ENCODE measurements at regions not wholly inside any gene's neighbourhood (a gene's known extent, or its start where the extent isn't known, plus 50 kb on each side); places are given as distances from the start of the nearest gene placed in this dataset.

DNA sequence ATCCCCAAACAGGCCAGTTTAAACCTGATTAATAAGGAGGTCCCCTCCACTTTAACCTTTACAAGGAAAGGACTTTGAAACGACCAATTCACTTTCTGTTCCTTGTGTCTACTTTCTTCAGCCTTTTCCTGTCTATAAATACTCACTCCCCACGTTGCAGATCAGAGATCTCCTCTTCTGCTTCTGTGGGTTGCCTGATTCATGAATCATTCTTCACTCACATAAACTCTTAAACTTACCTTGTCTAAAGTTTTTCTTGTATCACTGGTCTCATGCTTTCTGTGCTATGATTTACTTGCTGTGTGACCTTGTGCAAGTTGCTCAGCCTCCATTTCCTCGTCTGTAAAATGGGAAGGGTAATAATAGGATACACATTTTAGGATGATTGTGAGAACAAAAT lies 236.1 kb downstream of the QDPR start:
- H3K9ac ChIP-seq (ENCODE audit: low read length) = no peak overlapping the region
- no peak overlapping the region for H3K4me3 ChIP-seq (ENCODE audit: low read depth in 1 of 2, low read length in 2 of 2)
- H3K9me3 ChIP-seq (ENCODE audit: low read length) = no peaks in the 10 kb centered on the region

GRCh38 chr4:17273047-17273446 lies 238.8 kb downstream of the QDPR start:
- Histone ChIP-seq H3K9ac (ENCODE audit: low read length) (no peak overlapping the region), H3K4me1 (ENCODE audit: insufficient read depth, low read length) (peaks cover 5% of the 10 kb centered on the region), H3K9me3 (ENCODE audit: low read length) (no peaks in the 10 kb centered on the region), H3K27me3 (ENCODE audit: control insufficient read depth in 1 of 2, insufficient read depth in 2 of 2, low read length in 2 of 2) (no peaks in the 10 kb centered on the region), H3K36me3 (ENCODE audit: insufficient read depth, low read length) (no peaks in the 10 kb centered on the region), H3K27ac (ENCODE audit: low read depth, low read length) (no peak overlapping the region), H3K4me3 (ENCODE audit: low read depth in 1 of 2, low read length in 2 of 2) (no peak overlapping the region)

More for the DNA sequence above, 236.1 kb downstream of the QDPR start:
- Histone ChIP-seq H3K36me3 (ENCODE audit: insufficient read depth, low read length) (no peaks in the 10 kb centered on the region), H3K4me1 (ENCODE audit: insufficient read depth, low read length) (peaks cover 5% of the 10 kb centered on the region), H3K27me3 (ENCODE audit: control insufficient read depth in 1 of 2, insufficient read depth in 2 of 2, low read length in 2 of 2) (no peaks in the 10 kb centered on the region), H3K27ac (ENCODE audit: low read depth, low read length) (no peak overlapping the region)

- H3K4me1 ChIP-seq (ENCODE audit: insufficient read depth, low read length) = peaks cover 5% of the 10 kb centered on the region
- H3K9me3 ChIP-seq (ENCODE audit: low read length) = no peaks in the 10 kb centered on the region
- H3K27ac ChIP-seq (ENCODE audit: low read depth, low read length) = no peak overlapping the region
- H3K4me3 ChIP-seq (ENCODE audit: low read depth in 1 of 2, low read length in 2 of 2) = no peak overlapping the region
- no peak overlapping the region for H3K9ac ChIP-seq (ENCODE audit: low read length)
- H3K27me3 ChIP-seq (ENCODE audit: control insufficient read depth in 1 of 2, insufficient read depth in 2 of 2, low read length in 2 of 2) = no peaks in the 10 kb centered on the region
- H3K36me3 ChIP-seq (ENCODE audit: insufficient read depth, low read length) = no peaks in the 10 kb centered on the region
Measured at GRCh38 chr4:17272154-17272553, 239.7 kb downstream of the QDPR start.

DNA sequence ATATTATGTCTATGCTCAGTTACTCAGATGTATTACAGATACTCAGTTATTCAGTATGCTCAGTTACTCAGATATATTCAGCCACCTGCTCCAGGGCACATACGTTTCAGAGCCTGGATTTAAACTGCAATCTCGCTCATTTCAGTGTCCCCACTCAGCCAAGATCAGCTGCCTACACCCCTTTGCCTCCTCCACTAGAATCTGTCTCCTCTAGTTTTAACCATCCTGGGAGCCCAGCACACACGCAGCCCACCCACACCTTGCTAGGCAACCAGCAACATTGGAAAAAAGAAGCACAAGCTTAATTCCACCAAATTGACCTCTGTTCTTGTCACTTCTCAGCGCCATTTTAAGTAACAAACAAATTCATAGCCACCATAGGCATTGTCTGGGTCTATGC lies 246.2 kb downstream of the QDPR start:
- Histone ChIP-seq H3K27me3 (ENCODE audit: control insufficient read depth in 1 of 2, insufficient read depth in 2 of 2, low read length in 2 of 2) (no peaks in the 10 kb centered on the region), H3K36me3 (ENCODE audit: insufficient read depth, low read length) (no peaks in the 10 kb centered on the region), H3K9ac (ENCODE audit: low read length) (no peak overlapping the region), H3K27ac (ENCODE audit: low read depth, low read length) (no peak overlapping the region), H3K4me1 (ENCODE audit: insufficient read depth, low read length) (no peaks in the 10 kb centered on the region), H3K9me3 (ENCODE audit: low read length) (no peaks in the 10 kb centered on the region), H3K4me3 (ENCODE audit: low read depth in 1 of 2, low read length in 2 of 2) (no peak overlapping the region)

- no peaks in the 10 kb centered on the region for H3K36me3 ChIP-seq (ENCODE audit: insufficient read depth, low read length)
- no peaks in the 10 kb centered on the region for H3K27me3 ChIP-seq (ENCODE audit: control insufficient read depth in 1 of 2, insufficient read depth in 2 of 2, low read length in 2 of 2)
- no peaks in the 10 kb centered on the region for H3K9me3 ChIP-seq (ENCODE audit: low read length)
- no peak overlapping the region for H3K9ac ChIP-seq (ENCODE audit: low read length)
- H3K27ac ChIP-seq (ENCODE audit: low read depth, low read length) = no peak overlapping the region
- H3K4me3 ChIP-seq (ENCODE audit: low read depth in 1 of 2, low read length in 2 of 2) = no peak overlapping the region
- H3K4me1 ChIP-seq (ENCODE audit: insufficient read depth, low read length) = no peaks in the 10 kb centered on the region
Measured at GRCh38 chr4:17265139-17265538, 246.8 kb downstream of the QDPR start.

GRCh38 chr4:17260166-17260907 lies 251.6 kb downstream of the QDPR start:
- no peaks in the 10 kb centered on the region for H3K9me3 ChIP-seq (ENCODE audit: low read length)
- no peaks in the 10 kb centered on the region for H3K27me3 ChIP-seq (ENCODE audit: control insufficient read depth in 1 of 2, insufficient read depth in 2 of 2, low read length in 2 of 2)
- no peaks in the 10 kb centered on the region for H3K4me1 ChIP-seq (ENCODE audit: insufficient read depth, low read length)
- no peak overlapping the region for H3K27ac ChIP-seq (ENCODE audit: low read depth, low read length)
- H3K9ac ChIP-seq (ENCODE audit: low read length) = no peak overlapping the region
- H3K36me3 ChIP-seq (ENCODE audit: insufficient read depth, low read length) = no peaks in the 10 kb centered on the region
- H3K4me3 ChIP-seq (ENCODE audit: low read depth in 1 of 2, low read length in 2 of 2) = no peak overlapping the region

- H3K36me3 ChIP-seq (ENCODE audit: insufficient read depth, low read length) = no peaks in the 10 kb centered on the region
- H3K4me1 ChIP-seq (ENCODE audit: insufficient read depth, low read length) = no peaks in the 10 kb centered on the region
- no peak overlapping the region for H3K9ac ChIP-seq (ENCODE audit: low read length)
- H3K4me3 ChIP-seq (ENCODE audit: low read depth in 1 of 2, low read length in 2 of 2) = no peak overlapping the region
- H3K27ac ChIP-seq (ENCODE audit: low read depth, low read length) = no peak overlapping the region
- H3K27me3 ChIP-seq (ENCODE audit: control insufficient read depth in 1 of 2, insufficient read depth in 2 of 2, low read length in 2 of 2) = no peaks in the 10 kb centered on the region
- H3K9me3 ChIP-seq (ENCODE audit: low read length) = no peaks in the 10 kb centered on the region
Measured at GRCh38 chr4:17258106-17258505, 253.8 kb downstream of the QDPR start.

GRCh38 chr4:17252131-17252530 lies 259.8 kb downstream of the QDPR start:
- Histone ChIP-seq H3K27ac (ENCODE audit: low read depth, low read length) (no peak overlapping the region), H3K27me3 (ENCODE audit: control insufficient read depth in 1 of 2, insufficient read depth in 2 of 2, low read length in 2 of 2) (no peaks in the 10 kb centered on the region), H3K9me3 (ENCODE audit: low read length) (no peaks in the 10 kb centered on the region), H3K4me3 (ENCODE audit: low read depth in 1 of 2, low read length in 2 of 2) (no peak overlapping the region), H3K9ac (ENCODE audit: low read length) (no peak overlapping the region), H3K4me1 (ENCODE audit: insufficient read depth, low read length) (no peaks in the 10 kb centered on the region), H3K36me3 (ENCODE audit: insufficient read depth, low read length) (no peaks in the 10 kb centered on the region)

DNA sequence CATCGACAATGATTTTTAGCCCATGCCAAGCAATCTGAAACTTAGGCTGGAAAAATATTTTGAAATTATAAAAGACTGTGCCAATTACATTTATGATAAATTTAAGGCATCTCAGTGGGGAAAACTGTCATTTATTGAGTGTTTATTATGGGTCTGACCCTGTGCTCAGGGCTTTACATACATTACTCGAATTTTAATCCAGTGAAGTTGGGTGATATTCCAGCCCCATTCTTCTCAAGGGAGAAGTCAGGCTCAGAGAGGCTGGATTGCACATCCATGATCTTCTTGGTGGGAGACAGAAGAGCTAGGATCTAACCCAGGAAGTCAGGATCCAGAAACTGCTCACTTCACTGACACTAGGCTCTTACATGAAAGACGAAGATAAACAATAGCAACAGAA lies 260.8 kb downstream of the QDPR start:
- Histone ChIP-seq H3K4me3 (ENCODE audit: low read depth in 1 of 2, low read length in 2 of 2) (no peak overlapping the region), H3K27ac (ENCODE audit: low read depth, low read length) (no peak overlapping the region), H3K36me3 (ENCODE audit: insufficient read depth, low read length) (no peaks in the 10 kb centered on the region), H3K27me3 (ENCODE audit: control insufficient read depth in 1 of 2, insufficient read depth in 2 of 2, low read length in 2 of 2) (no peaks in the 10 kb centered on the region), H3K4me1 (ENCODE audit: insufficient read depth, low read length) (no peaks in the 10 kb centered on the region), H3K9ac (ENCODE audit: low read length) (no peak overlapping the region), H3K9me3 (ENCODE audit: low read length) (no peaks in the 10 kb centered on the region)

DNA sequence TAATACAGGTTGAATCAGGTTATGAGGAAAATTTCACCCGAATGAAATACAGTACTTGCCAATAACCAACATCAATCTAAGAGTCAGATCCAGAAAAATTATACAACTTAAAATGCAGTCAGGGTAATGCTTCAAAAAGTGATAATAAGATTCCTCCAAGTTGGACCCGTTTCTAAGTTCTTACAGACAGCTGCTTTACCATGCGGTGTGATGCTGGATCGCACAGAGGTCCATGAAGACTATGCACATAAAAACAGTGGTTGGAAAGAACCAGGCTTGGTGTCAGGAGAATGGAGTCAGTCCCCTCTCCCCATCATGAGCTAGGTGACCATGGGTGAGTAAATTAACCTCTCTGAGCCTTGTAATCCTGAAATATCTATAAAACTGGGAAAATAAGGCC lies 261.3 kb downstream of the QDPR start:
- Histone ChIP-seq H3K9me3 (ENCODE audit: low read length) (no peaks in the 10 kb centered on the region), H3K4me3 (ENCODE audit: low read depth in 1 of 2, low read length in 2 of 2) (no peak overlapping the region), H3K27me3 (ENCODE audit: control insufficient read depth in 1 of 2, insufficient read depth in 2 of 2, low read length in 2 of 2) (no peaks in the 10 kb centered on the region), H3K36me3 (ENCODE audit: insufficient read depth, low read length) (no peaks in the 10 kb centered on the region), H3K9ac (ENCODE audit: low read length) (no peak overlapping the region), H3K27ac (ENCODE audit: low read depth, low read length) (no peak overlapping the region), H3K4me1 (ENCODE audit: insufficient read depth, low read length) (no peaks in the 10 kb centered on the region)

- H3K36me3 ChIP-seq (ENCODE audit: insufficient read depth, low read length) = no peaks in the 10 kb centered on the region
- H3K9me3 ChIP-seq (ENCODE audit: low read length) = no peaks in the 10 kb centered on the region
- H3K27me3 ChIP-seq (ENCODE audit: control insufficient read depth in 1 of 2, insufficient read depth in 2 of 2, low read length in 2 of 2) = no peaks in the 10 kb centered on the region
- H3K4me1 ChIP-seq (ENCODE audit: insufficient read depth, low read length) = no peaks in the 10 kb centered on the region
- H3K27ac ChIP-seq (ENCODE audit: low read depth, low read length) = no peak overlapping the region
- no peak overlapping the region for H3K4me3 ChIP-seq (ENCODE audit: low read depth in 1 of 2, low read length in 2 of 2)
- H3K9ac ChIP-seq (ENCODE audit: low read length) = no peak overlapping the region
Measured at GRCh38 chr4:17246656-17247055, 265.2 kb downstream of the QDPR start.

- Histone ChIP-seq H3K36me3 (ENCODE audit: insufficient read depth, low read length) (no peaks in the 10 kb centered on the region), H3K4me3 (ENCODE audit: low read depth in 1 of 2, low read length in 2 of 2) (no peak overlapping the region), H3K27me3 (ENCODE audit: control insufficient read depth in 1 of 2, insufficient read depth in 2 of 2, low read length in 2 of 2) (no peaks in the 10 kb centered on the region), H3K9ac (ENCODE audit: low read length) (no peak overlapping the region), H3K9me3 (ENCODE audit: low read length) (no peaks in the 10 kb centered on the region), H3K4me1 (ENCODE audit: insufficient read depth, low read length) (no peaks in the 10 kb centered on the region), H3K27ac (ENCODE audit: low read depth, low read length) (no peak overlapping the region)
Measured at GRCh38 chr4:17241835-17242234, 270.1 kb downstream of the QDPR start.
